ENCODE measurements at regions not wholly inside any gene's neighbourhood (a gene's known extent, or its start where the extent isn't known, plus 50 kb on each side); places are given as distances from the start of the nearest gene placed in this dataset.

DNA sequence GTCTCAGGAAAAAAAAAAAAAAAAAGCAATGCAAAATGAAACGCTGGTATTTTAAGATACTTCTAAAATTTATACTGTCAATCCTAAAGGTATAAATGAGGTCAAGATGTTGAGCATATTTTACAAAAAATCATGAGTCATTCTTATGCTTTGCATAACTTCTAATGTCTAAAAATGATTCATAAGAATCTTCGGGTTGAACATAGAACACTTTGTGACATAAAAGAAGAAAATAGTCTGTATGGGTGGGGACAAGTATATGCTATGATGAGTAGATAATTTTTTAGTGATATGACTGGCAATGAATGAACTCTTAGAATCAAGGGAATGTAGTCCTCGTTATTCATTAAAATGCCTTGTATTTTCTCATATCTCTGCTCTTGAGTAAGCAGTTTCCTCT is 416.9 kb upstream of the USP24 start:
- no peak overlapping the region for H3K9ac ChIP-seq (ENCODE audit: low read depth, low read length, poor library complexity, severe bottlenecking)
- H3K9me3 ChIP-seq (ENCODE audit: insufficient read depth, low read depth, low read length) = no peaks in the 10 kb centered on the region
- H3K36me3 ChIP-seq (ENCODE audit: insufficient read depth, low read length) = no peaks in the 10 kb centered on the region
- no peaks in the 10 kb centered on the region for H3K4me1 ChIP-seq (ENCODE audit: insufficient read depth, low read length, poor library complexity, severe bottlenecking)
- no peak overlapping the region for H3K4me2 ChIP-seq (ENCODE audit: low read depth, low read length, poor library complexity, severe bottlenecking)
- no peaks in the 10 kb centered on the region for H4K20me1 ChIP-seq (ENCODE audit: insufficient read depth, low read length, poor library complexity, severe bottlenecking)
- H3K9me2 ChIP-seq (replicated peaks; ENCODE audit: low read depth, low read length) = 0 out of 2 replicates have a peak, but pooled peaks cover 3% of the 10 kb centered on the region
- H3K27me3 ChIP-seq (ENCODE audit: insufficient read depth, low read length, poor library complexity, severe bottlenecking) = no peaks in the 10 kb centered on the region
- no peaks in the 10 kb centered on the region for H3K79me2 ChIP-seq (ENCODE audit: insufficient read depth, low read length)
- no peak overlapping the region for H2AFZ ChIP-seq (ENCODE audit: low read length)
- TF ChIP-seq, protein P1, sequence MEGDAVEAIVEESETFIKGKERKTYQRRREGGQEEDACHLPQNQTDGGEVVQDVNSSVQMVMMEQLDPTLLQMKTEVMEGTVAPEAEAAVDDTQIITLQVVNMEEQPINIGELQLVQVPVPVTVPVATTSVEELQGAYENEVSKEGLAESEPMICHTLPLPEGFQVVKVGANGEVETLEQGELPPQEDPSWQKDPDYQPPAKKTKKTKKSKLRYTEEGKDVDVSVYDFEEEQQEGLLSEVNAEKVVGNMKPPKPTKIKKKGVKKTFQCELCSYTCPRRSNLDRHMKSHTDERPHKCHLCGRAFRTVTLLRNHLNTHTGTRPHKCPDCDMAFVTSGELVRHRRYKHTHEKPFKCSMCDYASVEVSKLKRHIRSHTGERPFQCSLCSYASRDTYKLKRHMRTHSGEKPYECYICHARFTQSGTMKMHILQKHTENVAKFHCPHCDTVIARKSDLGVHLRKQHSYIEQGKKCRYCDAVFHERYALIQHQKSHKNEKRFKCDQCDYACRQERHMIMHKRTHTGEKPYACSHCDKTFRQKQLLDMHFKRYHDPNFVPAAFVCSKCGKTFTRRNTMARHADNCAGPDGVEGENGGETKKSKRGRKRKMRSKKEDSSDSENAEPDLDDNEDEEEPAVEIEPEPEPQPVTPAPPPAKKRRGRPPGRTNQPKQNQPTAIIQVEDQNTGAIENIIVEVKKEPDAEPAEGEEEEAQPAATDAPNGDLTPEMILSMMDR (conservative IDR thresholded peaks at IDR 0.05; ENCODE audit: low read length) = no peak
- no peak for TF ChIP-seq EZH2phosphoT487 (IDR thresholded peaks at IDR 0.05; ENCODE audit: borderline replicate concordance)
- no peaks in the 10 kb centered on the region for H3F3A ChIP-seq (ENCODE audit: low read depth)
- no peak overlapping the region for H3K4me3 ChIP-seq (ENCODE audit: low read length, poor library complexity, severe bottlenecking)

DNA sequence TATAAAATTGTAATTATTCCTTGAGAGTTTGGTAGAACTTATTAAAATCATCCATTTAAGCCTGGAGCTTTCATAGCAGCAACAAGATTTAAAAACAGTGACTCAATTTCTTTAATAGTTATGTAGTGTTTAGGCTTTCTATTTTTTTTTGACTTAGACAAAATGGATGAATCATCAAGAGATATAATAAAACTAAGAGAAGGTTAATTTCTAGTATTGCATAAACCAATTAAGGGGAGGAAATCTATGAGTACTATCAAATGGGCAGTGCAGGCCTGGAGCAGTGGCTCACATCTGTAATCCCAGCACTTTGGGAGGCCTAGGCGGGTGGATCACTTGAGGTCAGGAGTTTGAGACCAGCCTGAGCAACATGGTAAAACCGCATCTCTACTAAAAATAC is 416.3 kb upstream of the USP24 start:
- Histone ChIP-seq H3K9ac (ENCODE audit: low read depth, low read length, poor library complexity, severe bottlenecking) (no peak overlapping the region), H3F3A (ENCODE audit: low read depth) (no peaks in the 10 kb centered on the region)

DNA sequence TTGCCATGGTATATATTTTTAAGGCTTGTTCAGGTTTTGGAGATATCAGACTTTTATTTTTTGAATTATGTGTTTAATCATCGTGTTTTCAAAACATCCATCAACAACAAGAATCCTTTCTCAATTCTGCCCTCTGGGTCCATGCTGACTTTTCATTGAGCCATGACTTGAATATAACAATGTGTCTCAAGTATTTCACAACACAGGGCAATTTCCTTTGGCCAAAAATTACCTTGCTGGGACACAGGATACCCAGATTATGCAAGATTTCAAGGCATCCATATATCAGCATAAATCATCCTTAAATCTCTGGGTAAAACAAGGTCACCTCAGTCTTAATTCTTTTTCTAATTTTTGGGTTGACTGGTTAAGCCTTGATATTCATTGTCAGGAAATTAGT is 411.2 kb upstream of the USP24 start:
- no peak for TF ChIP-seq EZH2phosphoT487 (IDR thresholded peaks at IDR 0.05; ENCODE audit: borderline replicate concordance)
- TF ChIP-seq, protein P1 (conservative IDR thresholded peaks at IDR 0.05; ENCODE audit: low read length) = no peak

More for the DNA sequence above, 416.3 kb upstream of the USP24 start:
- no peak overlapping the region for H3K4me2 ChIP-seq (ENCODE audit: low read depth, low read length, poor library complexity, severe bottlenecking)
- no peaks in the 10 kb centered on the region for H3K4me1 ChIP-seq (ENCODE audit: insufficient read depth, low read length, poor library complexity, severe bottlenecking)
- no peaks in the 10 kb centered on the region for H4K20me1 ChIP-seq (ENCODE audit: insufficient read depth, low read length, poor library complexity, severe bottlenecking)
- H3K36me3 ChIP-seq (ENCODE audit: insufficient read depth, low read length) = no peaks in the 10 kb centered on the region
- no peak overlapping the region for H3K4me3 ChIP-seq (ENCODE audit: low read length, poor library complexity, severe bottlenecking)
- H3K9me2 ChIP-seq (replicated peaks; ENCODE audit: low read depth, low read length) = 0 out of 2 replicates have a peak, but pooled peaks cover 3% of the 10 kb centered on the region
- no peak overlapping the region for H2AFZ ChIP-seq (ENCODE audit: low read length)
- H3K79me2 ChIP-seq (ENCODE audit: insufficient read depth, low read length) = no peaks in the 10 kb centered on the region
- no peak for TF ChIP-seq EZH2phosphoT487 (IDR thresholded peaks at IDR 0.05; ENCODE audit: borderline replicate concordance)
- TF ChIP-seq, protein P1 (conservative IDR thresholded peaks at IDR 0.05; ENCODE audit: low read length) = no peak
- H3K9me3 ChIP-seq (ENCODE audit: insufficient read depth, low read depth, low read length) = no peaks in the 10 kb centered on the region
- H3K27me3 ChIP-seq (ENCODE audit: insufficient read depth, low read length, poor library complexity, severe bottlenecking) = no peaks in the 10 kb centered on the region

More for the DNA sequence above, 411.2 kb upstream of the USP24 start:
- Histone ChIP-seq H3K4me3 (ENCODE audit: low read length, poor library complexity, severe bottlenecking) (no peak overlapping the region), H3K4me2 (ENCODE audit: low read depth, low read length, poor library complexity, severe bottlenecking) (no peak overlapping the region), H3K36me3 (ENCODE audit: insufficient read depth, low read length) (no peaks in the 10 kb centered on the region), H3K4me1 (ENCODE audit: insufficient read depth, low read length, poor library complexity, severe bottlenecking) (no peaks in the 10 kb centered on the region), H4K20me1 (ENCODE audit: insufficient read depth, low read length, poor library complexity, severe bottlenecking) (no peaks in the 10 kb centered on the region), H3F3A (ENCODE audit: low read depth) (no peaks in the 10 kb centered on the region), H3K9me2 (replicated peaks; ENCODE audit: low read depth, low read length) (0 out of 2 replicates have a peak, but pooled peaks cover 3% of the 10 kb centered on the region), H3K27me3 (ENCODE audit: insufficient read depth, low read length, poor library complexity, severe bottlenecking) (no peaks in the 10 kb centered on the region), H3K9ac (ENCODE audit: low read depth, low read length, poor library complexity, severe bottlenecking) (no peak overlapping the region), H3K79me2 (ENCODE audit: insufficient read depth, low read length) (no peaks in the 10 kb centered on the region), H2AFZ (ENCODE audit: low read length) (no peak overlapping the region), H3K9me3 (ENCODE audit: insufficient read depth, low read depth, low read length) (no peaks in the 10 kb centered on the region)

All from Loucy (cell line).